HG02571 (cell line): ENCODE measurements at regions not wholly inside any gene's neighbourhood (a gene's known extent, or its start where the extent isn't known, plus 50 kb on each side); places are given as distances from the start of the nearest gene placed in this dataset.
A peak's percentile ranks its signal among the peaks of the same experiment; 100 is the strongest.

ENCODE experiments used
- ATAC-seq: cut with Tn5 transposase; IDR thresholded peaks from one replicate; pipeline ENCODE4 v1.9.1; 2021; ENCODE audit warnings: mild to moderate bottlenecking, moderate library complexity; ENCODE audit not compliant: unreplicated experiment

GRCh38 chr4:46684041-46684440 is 225.0 kb downstream of the COX7B2 start:
- no peak for ATAC-seq

GRCh38 chr4:46676364-46676763 is 232.7 kb downstream of the COX7B2 start:
- no peak for ATAC-seq

- ATAC-seq: no peak
Observed at GRCh38 chr4:46674326-46674725, 234.7 kb downstream of the COX7B2 start.

- ATAC-seq: no peak
Observed at GRCh38 chr4:46667790-46668189, 241.3 kb downstream of the COX7B2 start.

GRCh38 chr4:46656071-46656470 is 253.0 kb downstream of the COX7B2 start:
- no peak for ATAC-seq

GRCh38 chr4:46653842-46654241 is 255.2 kb downstream of the COX7B2 start:
- ATAC-seq: no peak

GRCh38 chr4:46649390-46649789 is 259.5 kb upstream of the GABRA2 start:
- ATAC-seq: no peak

- ATAC-seq: peak; percentile 80
Observed at GRCh38 chr4:46648088-46648744, 258.3 kb upstream of the GABRA2 start.

- ATAC-seq: no peak
Observed at GRCh38 chr4:46645126-46645525, 255.2 kb upstream of the GABRA2 start.
